ENCODE measurements at regions not wholly inside any gene's neighbourhood (a gene's known extent, or its start where the extent isn't known, plus 50 kb on each side); places are given as distances from the start of the nearest gene placed in this dataset.

- TF ChIP-seq CTCF (IDR thresholded peaks at IDR 0.05) (no peak), POLR2A (IDR thresholded peaks at IDR 0.05) (no peak)
These were observed 465.1 kb upstream of the SLC10A2 start for GRCh38 chr13:103531278-103531677.
